NB4 (cell line): ENCODE measurements at regions not wholly inside any gene's neighbourhood (a gene's known extent, or its start where the extent isn't known, plus 50 kb on each side); places are given as distances from the start of the nearest gene placed in this dataset.

ENCODE experiments used
- POLR2A ChIP-seq: IDR thresholded peaks from 2 replicates; pipeline ENCODE4 v1.6.1; 2011; ENCODE audit warnings: mild to moderate bottlenecking; ENCODE audit not compliant: insufficient read length; ENCODE audit errors: extremely low read depth
- TF ChIP-seq, protein P1 (sequence below): IDR thresholded peaks from one replicate; pipeline ENCODE4 v1.5.1; 2012; ENCODE audit warnings: low read depth, low read length
- TF ChIP-seq, protein P2 (sequence below): IDR thresholded peaks from 2 replicates; pipeline ENCODE4 v1.6.1; 2011; ENCODE audit warnings: low read depth, low read length

DNA sequence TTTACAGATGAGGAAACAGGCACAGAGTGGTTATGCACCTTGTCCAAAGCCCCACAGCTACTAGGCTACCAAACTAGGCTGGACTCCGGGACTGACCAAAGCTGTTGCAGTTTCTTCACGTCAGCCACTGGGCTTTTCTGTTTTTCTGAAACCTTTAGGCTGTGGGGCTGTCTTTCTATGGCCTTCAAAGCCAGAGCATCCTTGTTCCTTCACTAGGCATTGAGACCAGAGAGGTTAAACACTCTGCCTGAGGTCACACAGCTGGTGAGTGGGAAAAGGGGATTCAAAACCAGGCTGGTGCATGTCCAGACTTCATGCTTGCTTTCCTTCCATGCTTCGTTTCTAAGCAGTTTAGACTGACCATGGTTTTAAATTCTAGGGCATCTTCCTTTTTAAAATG, 97.5 kb upstream of the KCNG1 start:
- TF ChIP-seq, protein P1, sequence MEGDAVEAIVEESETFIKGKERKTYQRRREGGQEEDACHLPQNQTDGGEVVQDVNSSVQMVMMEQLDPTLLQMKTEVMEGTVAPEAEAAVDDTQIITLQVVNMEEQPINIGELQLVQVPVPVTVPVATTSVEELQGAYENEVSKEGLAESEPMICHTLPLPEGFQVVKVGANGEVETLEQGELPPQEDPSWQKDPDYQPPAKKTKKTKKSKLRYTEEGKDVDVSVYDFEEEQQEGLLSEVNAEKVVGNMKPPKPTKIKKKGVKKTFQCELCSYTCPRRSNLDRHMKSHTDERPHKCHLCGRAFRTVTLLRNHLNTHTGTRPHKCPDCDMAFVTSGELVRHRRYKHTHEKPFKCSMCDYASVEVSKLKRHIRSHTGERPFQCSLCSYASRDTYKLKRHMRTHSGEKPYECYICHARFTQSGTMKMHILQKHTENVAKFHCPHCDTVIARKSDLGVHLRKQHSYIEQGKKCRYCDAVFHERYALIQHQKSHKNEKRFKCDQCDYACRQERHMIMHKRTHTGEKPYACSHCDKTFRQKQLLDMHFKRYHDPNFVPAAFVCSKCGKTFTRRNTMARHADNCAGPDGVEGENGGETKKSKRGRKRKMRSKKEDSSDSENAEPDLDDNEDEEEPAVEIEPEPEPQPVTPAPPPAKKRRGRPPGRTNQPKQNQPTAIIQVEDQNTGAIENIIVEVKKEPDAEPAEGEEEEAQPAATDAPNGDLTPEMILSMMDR: no peak
- TF ChIP-seq POLR2A: no peak
- TF ChIP-seq, protein P2, sequence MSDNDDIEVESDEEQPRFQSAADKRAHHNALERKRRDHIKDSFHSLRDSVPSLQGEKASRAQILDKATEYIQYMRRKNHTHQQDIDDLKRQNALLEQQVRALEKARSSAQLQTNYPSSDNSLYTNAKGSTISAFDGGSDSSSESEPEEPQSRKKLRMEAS: no peak
